8988T (cell line): ENCODE measurements at regions not wholly inside any gene's neighbourhood (a gene's known extent, or its start where the extent isn't known, plus 50 kb on each side); places are given as distances from the start of the nearest gene placed in this dataset.

Experiments
- DNase-seq: peaks from one replicate; pipeline ENCODE4 v3.0.0; 2011

DNA sequence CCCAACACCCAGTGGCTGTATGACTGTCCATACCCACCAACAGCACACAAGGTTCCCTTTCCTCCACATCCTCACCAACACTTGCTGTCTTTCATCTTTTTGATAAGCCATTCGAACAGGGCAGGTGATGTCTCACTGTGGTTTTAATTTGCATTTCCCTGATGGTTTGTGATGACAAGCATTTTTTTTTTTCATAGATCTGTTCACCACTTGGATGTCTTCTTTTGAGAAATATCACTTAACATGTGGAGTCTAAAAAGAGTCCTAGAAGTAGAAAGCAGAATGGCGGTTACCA lies 198.1 kb upstream of the DIO3 start:
- DNase-seq = no peak

GRCh38 chr14:101363880-101364391 lies 197.4 kb upstream of the DIO3 start:
- DNase-seq = no peak

- no peak for DNase-seq
Measured at GRCh38 chr14:101364503-101365328, 196.6 kb upstream of the DIO3 start.

- no peak for DNase-seq
Measured at GRCh38 chr14:101365329-101366158, 195.8 kb upstream of the DIO3 start.

GRCh38 chr14:101367421-101368261 lies 193.7 kb upstream of the DIO3 start:
- DNase-seq = no peak

GRCh38 chr14:101368629-101369028 lies 192.7 kb upstream of the DIO3 start:
- DNase-seq = no peak

- no peak for DNase-seq
Measured at GRCh38 chr14:101369194-101369915, 191.9 kb upstream of the DIO3 start.

DNA sequence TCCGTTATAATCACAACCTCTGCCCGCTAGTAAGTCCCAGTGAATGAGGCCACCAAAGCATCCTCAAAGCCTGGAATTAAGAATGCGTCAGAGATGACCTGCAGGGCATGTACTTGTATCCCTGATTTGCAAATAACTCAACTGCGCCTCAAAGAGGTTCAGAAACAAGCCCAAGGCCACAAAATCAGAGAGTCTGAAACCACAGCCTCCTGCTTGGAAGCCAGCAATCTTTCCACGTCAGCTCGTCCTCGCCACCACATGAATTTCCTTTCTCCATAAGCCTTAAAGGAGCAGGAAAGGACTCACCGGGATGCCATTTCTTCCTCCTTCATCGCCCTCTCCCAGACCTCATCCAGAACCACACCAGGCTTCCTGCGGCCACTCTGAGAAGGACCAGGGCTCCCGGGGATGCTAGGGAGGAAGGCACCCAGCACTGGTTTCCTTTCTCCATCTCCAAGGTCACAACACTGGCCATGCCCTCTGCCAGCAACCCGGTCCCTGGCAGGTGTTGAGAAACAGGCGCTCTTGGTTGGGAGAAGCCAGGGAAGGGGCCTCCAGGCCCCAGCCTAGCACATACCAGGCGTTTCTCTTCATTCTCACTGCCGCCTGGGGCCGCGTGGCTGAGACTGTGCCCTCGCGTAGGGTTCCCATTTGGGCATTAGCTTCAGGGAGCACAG lies 191.2 kb upstream of the DIO3 start:
- no peak for DNase-seq

GRCh38 chr14:101370593-101371569 lies 190.4 kb upstream of the DIO3 start:
- no peak for DNase-seq

DNA sequence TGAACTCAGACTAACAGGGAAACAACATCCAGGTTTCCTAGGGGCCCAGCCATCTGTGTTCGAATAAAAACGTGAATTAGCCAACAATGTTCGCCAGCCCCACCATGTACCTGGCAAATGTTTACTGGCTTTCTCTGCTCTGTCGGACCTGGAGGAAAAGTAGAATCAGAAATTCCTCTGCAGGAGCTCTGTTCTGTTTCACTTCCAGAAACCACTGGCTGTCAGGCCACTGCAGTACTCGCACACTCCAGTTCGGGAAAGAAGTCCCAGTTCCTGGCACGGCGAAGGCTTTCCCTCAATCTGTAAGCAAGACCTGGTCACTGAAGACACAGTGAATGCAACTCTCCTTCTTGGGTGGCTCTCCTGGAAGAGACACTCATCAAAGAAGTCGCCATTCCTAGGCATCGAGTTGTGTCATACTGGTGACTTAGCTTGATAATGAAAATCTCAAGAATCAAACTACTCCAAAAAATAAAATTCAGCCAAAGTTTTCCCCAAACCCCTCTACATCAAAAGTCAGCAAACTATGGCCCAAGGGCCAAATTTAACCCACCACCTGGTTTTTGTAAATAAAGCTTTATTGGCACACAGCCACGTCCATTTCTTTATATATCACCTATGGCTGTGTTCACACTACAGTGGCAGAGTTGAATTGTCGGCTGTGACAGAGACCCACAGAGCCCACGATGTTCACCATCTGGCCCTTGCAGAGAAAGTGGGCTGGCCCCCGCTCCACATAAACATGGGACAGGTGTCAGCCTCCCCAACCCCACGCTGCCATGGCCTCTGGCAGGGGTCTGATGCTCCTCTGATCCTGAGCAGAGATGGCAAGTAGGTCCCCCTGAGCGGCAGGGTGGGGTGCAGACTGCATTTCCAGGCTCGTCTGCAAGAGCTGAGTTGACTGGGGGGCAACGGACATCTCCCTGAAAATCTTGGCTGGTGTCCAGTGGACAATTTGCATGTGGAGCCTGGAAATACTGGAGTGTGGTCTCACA lies 189.2 kb upstream of the DIO3 start:
- DNase-seq = no peak

GRCh38 chr14:101372894-101373620 lies 188.2 kb upstream of the DIO3 start:
- no peak for DNase-seq

DNA sequence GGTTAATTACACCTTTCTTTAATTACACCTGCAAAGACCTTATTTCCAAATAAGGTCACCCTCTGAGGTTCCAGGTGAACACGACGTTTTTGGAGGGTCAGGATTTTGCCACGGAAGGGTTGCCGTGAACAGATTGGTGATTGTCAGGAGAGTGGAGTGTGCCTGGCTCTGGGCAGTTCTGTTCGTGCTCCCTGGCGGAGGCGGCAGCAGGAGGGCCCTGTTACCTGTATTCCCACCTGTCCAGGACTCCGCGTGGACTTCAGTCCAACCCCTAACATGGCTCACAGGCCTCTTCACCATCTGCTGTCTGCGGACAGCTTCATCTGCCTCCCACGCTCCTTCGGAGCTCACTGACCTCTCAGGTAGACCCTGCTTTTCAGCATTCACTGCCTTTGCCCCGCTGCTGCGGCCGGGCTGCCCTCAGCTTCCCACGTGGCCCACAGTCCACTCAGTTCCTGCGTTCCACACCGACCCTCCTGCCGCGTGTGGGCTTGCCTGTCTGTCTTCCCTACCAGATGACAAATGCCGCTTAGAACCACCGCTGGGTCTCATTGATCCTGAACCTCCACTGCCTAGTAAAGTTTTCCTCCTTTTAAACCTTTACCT lies 187.5 kb upstream of the DIO3 start:
- no peak for DNase-seq

DNA sequence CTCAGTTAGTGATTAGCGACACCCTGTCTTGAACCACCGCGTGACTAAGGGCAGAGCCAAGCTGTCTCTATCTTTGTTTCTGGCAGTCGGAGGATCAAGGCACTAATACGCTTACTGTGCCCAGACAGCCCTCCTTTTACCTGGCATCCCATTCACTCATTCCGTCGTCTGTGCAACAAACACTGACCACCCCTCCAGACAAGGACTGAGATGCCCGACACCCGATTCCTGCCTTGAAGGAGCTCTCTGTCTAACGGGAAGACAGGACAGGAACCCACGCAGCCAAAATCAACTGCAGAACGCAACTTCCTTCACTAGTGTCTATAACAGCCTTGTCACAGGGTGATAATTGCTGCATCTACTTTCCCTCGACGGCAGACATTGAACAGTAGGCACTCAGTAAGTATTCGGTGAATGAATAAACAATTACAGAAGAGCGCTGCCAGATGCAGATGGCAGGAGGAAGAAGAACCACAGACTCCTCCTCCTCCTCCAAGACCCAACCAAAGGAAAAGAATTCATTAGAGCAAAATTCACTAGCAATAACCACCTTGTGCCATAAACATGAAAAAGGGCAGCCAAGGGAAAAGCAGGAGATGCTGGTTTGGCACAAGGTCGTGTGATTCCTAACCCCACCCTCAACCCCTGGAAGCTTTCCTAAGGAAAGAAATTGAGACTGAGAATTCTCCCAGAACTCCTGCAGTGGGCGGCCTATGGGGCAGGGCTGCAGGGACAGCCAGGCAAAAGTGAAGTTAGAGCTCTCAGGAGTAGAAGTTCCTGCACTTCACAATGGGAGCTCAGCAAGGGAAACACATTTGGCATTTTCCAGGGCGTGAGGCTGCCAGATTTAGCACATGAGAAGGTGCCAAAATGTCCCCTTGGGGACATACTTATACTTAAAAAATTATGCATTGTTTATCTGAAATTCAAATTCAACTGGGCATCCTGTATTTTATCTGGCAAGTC lies 186.6 kb upstream of the DIO3 start:
- DNase-seq = no peak

- DNase-seq = no peak
Measured at GRCh38 chr14:101377069-101377468, 184.2 kb upstream of the DIO3 start.

DNA sequence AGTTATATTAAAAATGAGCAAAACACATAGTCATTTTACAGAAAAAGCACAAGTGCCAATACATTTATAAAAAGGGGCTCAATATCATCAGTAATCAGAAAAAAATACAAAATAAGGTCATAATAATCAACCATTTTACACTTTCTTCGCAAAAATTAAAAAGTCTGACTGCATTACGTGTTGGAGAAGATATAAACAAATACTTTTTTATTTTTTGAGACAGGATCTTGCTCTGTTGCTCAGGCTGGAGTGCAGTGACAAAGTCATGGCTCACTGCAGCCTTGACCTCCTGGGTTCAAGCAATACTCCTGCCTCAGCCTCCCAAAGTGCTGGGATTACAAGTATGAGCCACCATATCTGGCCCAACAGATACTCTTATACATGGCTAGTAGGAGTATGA lies 181.5 kb upstream of the DIO3 start:
- DNase-seq = no peak

DNA sequence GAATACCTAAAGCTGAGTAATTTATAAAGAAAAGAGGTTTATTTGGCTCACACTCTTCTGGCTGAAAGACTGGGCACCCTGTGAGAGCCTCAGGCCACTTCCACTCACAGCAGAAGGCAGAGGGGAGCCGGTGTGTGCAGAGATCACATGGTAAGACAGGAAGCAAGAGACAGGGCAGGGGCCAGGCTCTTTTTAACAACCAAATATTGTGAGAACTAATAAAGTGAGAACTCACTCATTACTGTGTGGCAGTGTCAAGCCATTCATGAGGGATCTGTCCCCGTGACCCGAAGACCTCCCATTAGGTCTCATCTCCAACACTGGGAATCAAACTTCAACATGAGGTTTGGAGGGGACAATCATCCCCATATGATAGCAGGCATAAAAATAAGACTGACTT lies 180.8 kb upstream of the DIO3 start:
- DNase-seq = no peak

DNA sequence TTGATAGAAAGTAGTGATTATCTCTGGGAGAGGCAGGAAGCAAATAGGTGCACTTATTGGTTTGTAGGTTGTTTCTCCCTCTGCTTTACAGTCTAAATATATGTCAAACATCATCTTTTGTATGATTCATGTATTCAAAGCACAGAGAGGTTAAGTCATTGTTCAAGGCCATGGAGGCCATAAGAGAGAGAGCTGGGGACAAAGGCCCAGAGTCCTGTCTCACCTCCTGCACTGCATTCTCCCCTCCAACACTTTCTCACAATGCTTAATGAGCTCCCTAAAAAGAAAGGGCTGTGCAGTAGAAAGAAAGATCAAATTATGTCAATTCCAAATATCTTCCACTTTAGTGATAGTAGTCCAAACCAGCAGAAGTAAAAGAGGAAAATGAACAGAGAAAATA lies 180.4 kb upstream of the DIO3 start:
- DNase-seq = no peak
